ENCODE measurements at regions not wholly inside any gene's neighbourhood (a gene's known extent, or its start where the extent isn't known, plus 50 kb on each side); places are given as distances from the start of the nearest gene placed in this dataset.

DNA sequence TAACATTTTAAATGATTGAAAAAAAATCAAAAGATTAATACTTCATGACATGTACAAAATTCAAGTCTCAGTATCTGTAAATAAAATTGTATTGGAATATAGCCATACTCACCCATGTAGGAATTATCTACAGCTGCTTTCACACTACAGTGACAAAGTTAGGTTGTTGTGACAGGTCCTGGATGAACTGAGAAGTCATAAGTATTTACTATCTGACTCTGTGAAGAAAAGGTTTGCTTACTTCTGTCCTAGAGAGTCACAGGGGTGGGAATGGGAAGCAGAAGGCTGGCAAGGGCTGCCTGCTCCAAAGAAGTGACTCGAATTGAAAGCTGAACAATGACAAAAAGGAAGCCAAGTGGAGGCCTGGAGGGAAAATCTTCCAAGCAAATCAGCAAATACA, 155.2 kb downstream of the SLC30A10 start:
- no peak for DNase-seq (ENCODE audit: low spot score)

DNA sequence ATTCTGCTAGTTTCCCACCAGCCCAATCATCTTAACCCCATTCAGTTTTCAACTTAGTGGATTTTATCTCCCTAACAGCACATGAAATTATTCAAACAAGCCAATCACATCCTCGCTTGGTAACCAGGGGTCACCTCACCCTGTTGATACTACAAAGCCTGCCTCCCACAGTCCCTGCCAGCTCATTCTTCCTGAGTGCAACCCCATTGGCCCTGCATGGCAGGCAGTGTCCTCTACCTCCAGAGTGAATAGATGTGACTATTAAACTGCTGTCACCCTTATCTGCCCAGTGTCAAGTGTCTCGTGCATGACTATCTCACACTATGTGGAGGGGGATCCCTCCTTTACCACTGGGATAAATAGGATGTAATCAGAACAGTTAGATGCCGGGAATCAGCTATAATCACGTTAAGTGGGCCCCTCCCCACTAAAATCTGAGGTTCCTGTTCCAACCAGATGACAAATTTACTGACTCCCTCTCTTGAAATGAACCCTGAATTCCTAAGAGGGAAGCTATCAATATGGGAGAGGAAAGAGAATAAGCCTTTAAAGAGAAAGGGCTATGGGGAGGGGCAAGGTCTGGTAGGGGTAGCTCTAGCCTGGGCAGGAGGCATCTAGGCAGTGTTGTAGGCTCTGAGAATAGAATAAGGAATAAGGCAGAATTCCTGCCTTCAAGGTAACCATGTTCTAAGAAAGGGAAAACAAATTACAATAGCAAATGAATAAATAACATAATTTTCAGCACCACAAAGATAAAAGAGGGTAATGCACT, 155.9 kb downstream of the SLC30A10 start:
- no peak for DNase-seq (ENCODE audit: low spot score)

DNA sequence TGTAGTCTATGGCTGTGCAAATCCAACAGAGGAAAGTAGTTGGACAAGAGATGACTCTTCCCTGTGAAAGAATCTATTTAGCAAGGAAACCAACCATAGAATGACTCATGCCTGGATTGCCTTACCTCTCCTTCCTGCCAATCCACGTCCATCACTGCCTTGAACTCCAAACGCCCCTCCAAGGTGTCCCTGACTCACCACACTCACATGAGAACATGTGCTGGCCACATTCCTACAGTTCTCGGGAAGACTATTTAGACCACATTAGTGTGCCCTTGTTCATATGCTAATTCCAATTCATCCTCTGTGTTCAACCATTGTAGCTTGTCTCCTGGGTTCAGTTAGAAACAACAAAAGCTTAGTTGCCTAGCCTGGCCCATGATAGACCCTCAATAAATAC, 157.3 kb downstream of the SLC30A10 start:
- DNase-seq (ENCODE audit: low spot score), result no peak

DNA sequence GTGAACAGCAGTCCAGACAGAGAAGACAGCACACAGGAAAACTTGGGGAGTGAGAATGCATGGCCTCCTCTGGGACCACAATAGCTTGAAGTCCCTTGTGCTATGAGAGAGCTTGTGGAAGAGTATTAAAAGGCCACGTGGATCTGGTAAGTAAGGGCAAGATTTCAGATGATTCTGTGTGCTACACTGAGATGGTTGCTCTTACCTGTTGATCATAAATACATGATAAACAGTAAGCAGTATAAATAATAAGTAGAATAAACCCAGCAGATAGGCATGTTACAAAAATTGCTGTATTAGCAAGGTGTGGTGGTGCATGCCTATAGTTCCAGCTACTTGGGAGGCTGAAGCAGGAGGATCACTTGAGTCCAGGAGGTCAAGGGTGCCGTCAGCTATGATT, 150.4 kb upstream of the ZC3H11B start:
- DNase-seq (ENCODE audit: low spot score), result no peak

DNA sequence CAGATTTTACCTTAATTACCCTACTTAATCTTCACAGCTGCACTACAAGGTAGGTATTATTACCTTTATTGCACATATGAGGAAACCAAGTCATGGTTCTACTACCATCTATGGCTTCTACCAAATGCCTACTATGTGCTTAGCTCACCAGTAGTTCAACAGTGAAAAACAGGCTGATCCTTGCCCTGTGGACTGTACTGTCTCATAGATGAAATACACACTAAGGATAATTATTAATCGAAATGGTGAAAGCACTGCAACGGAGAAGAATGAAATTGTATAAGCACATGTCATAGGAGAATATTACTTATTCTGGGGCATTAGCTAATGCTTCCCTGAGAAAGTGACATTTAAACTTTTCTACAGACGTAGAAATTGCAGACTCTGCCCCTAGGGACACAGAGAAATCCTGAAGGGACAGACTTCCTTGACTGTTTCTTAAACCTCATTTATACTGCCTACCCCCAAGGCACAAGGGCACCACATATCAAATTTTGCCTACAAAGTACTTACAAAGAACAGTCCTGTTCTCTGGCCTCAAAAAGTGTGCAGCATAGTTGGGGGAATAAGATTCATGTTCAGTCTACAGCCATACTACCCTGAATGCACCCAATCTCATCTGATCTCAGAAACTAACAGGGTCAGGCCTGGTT, 148.4 kb upstream of the ZC3H11B start:
- DNase-seq (ENCODE audit: low spot score), result no peak

DNA sequence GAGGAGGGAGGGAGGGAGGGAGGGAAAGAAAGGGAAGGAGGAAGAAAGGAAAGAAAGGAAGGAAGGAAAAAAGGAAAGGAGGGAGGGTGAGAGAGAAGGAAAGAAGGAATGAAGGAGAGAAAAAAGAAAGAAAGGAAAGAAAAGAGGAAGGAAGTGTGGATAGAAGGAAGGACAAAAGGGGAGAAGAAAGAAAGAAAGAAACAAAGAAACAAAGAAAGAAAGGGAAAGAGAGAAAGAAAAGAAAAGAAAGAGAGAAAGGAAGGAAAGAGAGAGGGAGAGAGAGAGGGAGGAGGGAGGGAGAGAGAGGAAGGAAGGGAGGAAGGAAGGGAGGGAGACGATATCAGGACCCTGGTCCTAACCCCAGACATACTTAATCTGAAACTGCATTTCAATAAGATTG, 146.2 kb upstream of the ZC3H11B start:
- DNase-seq (ENCODE audit: low spot score), result no peak

DNA sequence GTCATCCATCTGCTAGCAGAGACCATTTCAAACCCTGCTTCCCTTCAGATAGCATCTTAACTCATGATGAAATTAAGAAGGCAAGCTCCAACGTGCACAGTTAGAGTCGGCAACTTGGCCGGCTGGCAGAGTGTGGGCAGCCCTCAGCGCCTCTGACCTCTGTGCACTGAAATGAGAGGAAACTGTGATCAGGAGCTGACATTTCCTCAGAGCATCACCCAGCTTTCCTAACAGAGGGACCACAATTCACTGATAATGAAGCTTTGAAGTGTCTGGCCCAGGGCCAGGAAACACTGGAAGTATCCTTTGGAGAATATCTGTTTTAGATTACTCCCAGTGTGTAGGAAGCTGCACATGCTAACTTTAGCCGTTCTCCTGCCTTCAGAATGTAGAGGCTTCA, 145.0 kb upstream of the ZC3H11B start:
- DNase-seq (ENCODE audit: low spot score), result no peak

DNA sequence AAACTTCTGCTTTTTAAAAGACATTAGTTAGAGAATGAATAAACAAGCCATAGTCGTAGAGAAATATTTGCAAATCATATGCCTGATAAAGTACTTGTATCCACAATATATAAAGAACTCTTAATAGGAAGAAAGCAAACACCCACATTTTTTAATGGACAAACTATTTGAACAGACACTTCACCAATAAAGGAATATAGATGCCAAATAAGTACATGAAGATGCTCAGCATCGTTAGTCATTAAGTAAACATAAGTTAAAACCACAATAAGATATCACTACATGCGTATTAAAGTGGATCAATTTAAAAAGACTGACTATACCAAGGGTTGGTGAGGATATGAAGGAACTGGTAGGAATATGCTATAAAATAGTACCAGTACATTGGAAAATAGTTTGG, 142.3 kb upstream of the ZC3H11B start:
- DNase-seq (ENCODE audit: low spot score), result no peak

DNA sequence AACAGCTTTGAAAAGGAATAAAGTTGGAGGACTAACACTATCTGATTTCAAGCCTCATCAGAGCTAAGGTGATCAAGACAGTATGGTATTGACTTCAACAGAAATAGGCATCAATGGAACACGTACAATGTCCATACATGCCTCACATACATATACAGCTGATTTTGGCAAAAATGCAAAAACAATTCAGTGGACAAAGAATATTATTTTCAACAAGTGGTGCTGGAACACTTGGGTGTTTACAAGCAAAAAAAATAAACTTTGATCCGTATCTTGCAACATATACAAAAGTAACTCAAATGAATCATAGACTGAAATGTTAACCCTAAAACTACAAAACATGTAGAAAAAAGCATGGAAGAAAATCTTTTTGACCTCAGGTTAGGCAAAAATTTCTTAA, 141.9 kb upstream of the ZC3H11B start:
- DNase-seq (ENCODE audit: low spot score), result no peak

DNA sequence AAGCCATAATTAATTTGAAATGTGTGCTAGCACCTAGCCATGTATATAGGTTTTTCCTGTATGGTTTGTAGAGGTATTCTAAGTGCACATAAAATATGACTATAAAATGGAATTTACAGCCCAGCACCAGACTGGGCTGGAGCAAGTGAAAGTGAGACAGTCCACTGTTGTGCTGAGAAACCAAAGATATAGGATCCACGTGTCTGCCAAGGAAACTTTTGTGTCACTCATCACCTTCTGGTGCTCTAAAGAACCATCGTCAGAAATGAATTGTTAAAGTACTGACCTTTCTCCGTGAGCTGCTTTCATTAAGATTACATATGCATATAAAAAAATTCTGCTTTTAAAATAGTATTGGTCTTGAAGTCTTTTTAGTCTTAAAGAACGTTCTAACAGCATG, 141.0 kb upstream of the ZC3H11B start:
- no peak for DNase-seq (ENCODE audit: low spot score)

DNA sequence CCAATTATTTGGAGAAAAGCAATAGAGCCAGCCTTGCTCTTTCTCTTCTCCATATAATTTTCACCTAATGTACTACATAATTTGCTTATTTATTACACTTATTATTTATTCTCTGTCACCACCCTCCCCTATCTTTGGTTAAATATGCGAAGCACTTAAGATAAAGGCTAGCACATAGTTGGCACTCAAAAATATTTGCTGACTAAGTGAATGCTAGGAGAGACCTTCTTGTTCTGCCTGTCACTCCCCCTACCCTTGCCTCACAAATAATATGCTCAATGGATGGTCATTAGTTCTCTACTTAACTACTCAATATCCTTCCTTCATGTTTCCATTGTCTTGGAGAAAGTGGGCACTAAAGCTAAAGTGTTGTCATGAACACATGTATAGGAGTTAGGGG, 139.7 kb upstream of the ZC3H11B start:
- DNase-seq (ENCODE audit: low spot score), result no peak

DNA sequence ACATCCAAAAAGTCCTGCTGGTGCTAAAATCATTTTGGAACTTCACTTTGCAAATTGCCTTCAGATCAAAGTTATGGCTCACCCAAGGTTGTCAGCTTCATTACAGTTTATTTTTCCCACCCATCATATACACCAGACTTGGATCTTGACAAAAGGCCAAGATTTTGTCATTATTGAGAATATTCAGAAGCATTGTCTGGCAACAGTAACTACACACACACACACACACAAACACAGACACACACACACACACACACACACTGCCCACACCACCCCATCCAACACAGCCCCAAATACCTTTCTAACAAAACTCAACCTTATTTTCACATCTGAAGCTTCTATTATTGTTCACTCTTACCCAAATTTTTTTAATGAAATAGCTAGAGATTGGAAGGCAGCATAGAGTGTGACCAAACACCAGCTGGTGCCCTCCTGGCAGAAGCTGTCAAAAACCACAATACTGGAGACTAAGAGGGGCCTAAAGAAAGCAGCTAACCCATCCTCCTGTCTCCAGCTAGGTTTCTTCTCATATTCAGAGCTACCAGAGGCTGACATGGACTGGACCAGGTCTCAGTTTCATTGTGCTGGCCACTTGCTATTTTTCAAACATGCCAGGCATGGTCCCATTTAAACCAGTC, 139.1 kb upstream of the ZC3H11B start:
- DNase-seq (ENCODE audit: low spot score), result no peak

DNA sequence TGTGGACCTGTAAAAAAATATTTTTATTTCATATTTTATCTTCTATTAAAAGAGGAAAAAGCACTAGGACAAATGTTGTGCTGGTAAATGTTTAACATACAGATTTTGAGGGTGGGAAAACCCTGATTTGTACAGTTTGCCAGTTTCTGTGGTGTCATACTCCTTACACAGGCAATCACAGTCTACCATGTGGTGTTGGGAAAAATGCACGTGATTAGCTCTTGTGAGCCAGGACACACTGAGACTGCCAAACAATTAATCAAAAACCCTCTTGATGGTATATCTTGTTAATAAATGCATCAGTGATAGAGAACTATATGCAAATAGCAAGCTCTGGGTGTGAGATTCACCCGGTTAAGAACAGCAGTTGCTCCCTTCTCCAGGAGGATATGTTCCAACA, 136.5 kb upstream of the ZC3H11B start:
- no peak for DNase-seq (ENCODE audit: low spot score)

DNA sequence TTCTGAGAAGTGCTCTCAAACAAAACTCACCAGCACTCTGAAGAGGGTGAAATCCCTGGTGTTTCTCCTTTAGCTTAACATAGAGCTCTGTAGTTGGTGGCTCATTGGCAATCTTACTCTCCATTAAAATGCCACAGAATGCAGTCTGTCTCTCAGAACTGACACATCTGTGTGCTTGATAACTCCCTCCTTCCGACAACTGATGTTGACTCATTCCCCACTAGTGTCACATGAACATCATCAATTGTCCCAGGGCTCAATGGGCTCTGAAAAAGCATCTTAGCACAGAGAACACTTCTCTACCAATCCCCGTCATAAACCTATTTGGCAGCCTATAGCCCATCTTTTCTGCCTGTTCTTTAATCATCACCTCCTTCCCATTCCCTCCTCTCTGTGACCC, 133.2 kb upstream of the ZC3H11B start:
- no peak for DNase-seq (ENCODE audit: low spot score)

DNA sequence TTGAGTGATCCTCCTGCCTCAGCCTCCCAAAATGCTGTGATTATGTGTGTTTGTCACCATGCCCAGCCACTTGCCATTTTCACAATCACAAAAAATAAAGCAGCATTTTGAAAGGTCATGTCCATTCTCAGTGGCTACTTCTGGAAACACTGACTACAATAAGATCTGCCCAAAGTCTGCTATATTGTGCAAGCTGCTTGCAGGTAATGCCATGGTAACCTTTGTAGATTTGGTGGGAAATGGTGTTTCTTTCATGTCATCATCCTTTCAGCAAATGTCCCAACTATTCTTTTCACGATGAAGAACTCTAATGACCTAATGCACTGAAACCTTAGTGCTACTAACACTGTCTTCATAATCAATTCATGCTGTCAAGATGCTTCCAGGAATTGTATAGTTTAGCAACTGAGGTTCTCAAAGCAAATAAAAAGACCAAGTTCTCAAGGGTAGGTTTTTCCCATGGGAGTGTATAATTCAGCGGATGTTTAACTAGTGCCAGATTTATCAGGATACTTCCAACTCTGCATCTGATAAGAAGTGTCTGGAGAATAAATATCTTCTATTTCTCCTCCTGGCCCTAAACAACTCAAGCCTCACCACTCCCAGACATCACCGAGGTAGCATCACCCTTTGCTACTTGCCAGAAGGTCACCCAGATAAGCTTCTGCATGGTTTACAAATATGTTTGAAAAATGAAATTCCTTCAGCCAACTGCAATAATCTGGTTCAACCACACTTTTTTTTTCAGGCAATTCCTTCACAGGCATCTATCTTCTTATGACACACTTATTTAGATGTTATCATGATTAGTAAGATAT, 132.0 kb upstream of the ZC3H11B start:
- DNase-seq (ENCODE audit: low spot score), result no peak

DNA sequence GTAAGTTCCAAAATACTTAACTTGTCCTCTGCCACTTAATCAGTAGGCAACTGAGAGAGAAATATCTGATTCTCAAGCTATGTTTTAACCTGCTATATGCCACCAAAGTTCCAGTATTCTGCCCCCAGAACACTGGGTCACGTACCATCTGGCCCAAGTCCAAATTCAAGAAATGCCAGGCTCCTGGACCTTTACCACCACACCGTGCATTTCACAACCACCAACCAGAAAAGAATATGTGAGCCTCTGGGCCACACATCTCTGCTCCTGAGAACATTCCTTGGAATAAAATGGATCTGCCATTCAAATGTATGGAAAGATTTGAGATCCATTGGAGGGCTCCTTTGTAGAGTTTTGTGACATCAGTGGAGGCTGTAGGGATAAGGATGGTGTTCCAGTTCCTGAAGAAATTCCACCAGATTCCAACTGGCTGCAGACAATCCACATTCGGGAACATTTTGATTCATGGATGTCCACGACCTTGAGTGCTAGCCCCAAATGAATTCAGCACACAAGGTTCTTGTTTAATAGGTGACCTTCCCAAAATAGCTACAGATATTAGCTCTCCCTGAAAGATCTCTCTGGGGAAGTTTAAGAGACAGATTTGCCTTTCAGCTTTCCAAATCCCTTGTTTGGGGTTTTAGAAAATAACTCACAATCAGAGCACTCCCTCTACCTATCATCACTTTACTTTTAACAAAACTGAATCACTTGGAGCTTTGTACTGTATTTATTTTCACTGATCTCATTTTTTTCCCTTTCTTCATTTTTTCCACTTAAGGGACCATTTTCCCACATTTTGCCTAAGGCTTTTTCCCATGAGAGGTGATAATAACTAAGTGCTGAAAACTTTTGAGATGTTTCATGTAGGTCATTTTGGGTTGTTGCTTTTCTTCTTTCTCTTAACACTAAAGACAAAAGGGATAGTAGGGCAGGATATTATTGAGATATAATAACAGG, 128.4 kb upstream of the ZC3H11B start:
- DNase-seq (ENCODE audit: low spot score), result no peak

DNA sequence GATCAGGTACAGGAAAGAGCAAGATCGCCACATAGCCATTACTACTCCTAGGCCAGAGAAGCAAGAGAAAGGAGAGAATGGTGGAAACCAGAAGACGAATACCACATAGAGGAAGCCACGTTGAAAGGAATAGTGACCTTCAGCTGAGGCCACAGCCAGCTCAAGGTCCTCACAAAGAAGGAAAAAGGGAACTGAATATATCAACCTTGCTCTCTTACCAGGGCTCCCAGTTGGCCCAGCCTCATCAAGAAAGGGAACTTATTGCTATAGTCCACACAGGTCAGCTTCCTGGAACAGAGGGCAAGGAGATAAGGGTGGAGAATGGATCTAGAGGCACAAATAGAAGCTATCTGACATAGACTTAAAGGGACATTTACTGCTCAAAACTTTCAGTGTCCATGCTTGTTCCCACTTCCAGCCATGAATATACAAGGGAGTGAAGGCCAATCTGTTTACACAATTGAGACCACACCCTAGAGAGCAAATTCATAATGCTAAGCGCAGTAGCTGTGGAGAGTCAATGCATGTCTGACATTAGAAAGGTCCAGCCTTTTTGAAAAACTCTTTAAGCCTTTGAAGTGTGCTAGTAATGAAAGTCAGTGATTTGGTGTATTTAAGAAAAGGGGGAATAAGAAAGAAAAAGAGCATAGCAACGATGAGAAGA, 120.7 kb upstream of the ZC3H11B start:
- no peak for DNase-seq (ENCODE audit: low spot score)

DNA sequence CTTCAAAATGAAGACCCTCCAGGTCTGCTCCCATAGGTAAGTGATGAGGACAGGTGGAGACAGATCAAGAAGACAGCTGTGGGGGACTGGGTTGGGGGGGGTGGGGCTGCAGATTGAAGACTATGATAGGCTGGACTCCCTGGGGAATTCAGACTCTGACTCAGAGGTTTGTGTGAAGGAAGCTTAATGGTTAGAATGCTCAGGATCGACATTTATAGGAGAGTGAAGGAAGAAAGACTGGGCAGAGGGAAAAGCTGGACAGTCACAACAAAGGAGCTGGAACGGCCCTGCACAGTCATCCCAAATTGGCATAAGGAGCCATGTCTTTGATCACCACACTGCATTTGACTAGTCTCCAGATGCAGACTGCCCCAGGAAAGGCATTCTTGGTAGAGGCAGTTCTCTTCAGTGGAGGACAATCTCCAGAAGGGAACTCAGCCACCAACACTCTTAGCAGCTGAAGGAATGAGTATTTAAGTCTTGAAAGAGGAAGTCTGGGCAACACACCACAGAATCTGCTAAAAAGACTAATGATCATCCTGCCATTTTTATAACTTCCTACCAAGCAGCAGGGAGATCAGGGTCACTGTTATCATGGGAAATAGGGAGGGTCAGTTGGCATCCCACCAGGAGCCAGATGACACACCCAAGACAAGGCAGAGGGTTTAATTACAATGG, 120.0 kb upstream of the ZC3H11B start:
- no peak for DNase-seq (ENCODE audit: low spot score)

DNA sequence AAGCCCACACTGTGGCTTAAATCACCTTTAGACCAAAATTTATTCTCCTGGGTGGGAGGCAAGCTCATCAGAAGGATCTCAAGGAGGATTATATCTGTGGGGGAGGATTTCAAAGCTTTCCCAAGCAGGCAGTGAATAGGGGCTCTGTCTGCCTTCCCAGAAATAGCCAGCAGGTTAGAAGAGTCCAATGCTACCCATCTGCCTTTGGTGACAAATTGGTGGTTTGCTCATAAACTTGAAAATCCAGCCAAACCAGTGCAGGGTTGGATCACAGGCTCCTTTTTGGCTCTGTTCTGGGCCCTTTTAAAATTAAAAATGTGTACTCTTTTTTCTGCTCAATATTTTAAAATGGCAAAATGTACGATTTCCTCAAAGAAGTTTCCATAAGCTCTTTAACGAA, 118.9 kb upstream of the ZC3H11B start:
- no peak for DNase-seq (ENCODE audit: low spot score)

Measured in germinal center (tissue), 1 donor.